SU-DHL-6 (cell line): ENCODE measurements at regions not wholly inside any gene's neighbourhood (a gene's known extent, or its start where the extent isn't known, plus 50 kb on each side); places are given as distances from the start of the nearest gene placed in this dataset.
A peak's percentile ranks its signal among the peaks of the same experiment; 100 is the strongest.

ENCODE experiments used
- H2AFZ ChIP-seq: fragments of 200-600 bp; sonication (generic); 2 replicates; pipeline ENCODE4 v1.6.1; 2014; ENCODE audit warnings: low read depth, mild to moderate bottlenecking, moderate library complexity, mixed read lengths, antibody characterized with exemption, low read length; ENCODE audit not compliant: severe bottlenecking
- H3F3A ChIP-seq: fragments of 200-600 bp; shearing (Covaris generic); 2 replicates; pipeline ENCODE4 v1.6.0; 2016; ENCODE audit warnings: antibody characterized with exemption, mild to moderate bottlenecking; ENCODE audit not compliant: insufficient read depth
- H3K27ac ChIP-seq: fragments of 200-600 bp; sonication (generic); 2 replicates; pipeline ENCODE4 v1.5.1; 2016; ENCODE audit warnings: low read depth, mild to moderate bottlenecking, low read length, moderate library complexity, mixed read lengths
- H3K27me3 ChIP-seq: fragments of 200-600 bp; sonication (generic), shearing (Covaris generic); 2 replicates; pipeline ENCODE4 v1.6.0; 2014; ENCODE audit warnings: mild to moderate bottlenecking, low read length
- H3K36me3 ChIP-seq: fragments of 200-600 bp; sonication (generic); 2 replicates; pipeline ENCODE4 v1.6.1; 2014; ENCODE audit warnings: mild to moderate bottlenecking, low read length, mixed read lengths
- H3K4me2 ChIP-seq: fragments of 300-600, 200-600 bp; shearing (Covaris generic), sonication (generic); 2 replicates; pipeline ENCODE4 v1.6.0; 2014; ENCODE audit warnings: low read length, low read depth, mild to moderate bottlenecking; ENCODE audit not compliant: poor library complexity, severe bottlenecking
- H3K4me3 ChIP-seq: fragments of 200-600 bp; sonication (generic); 2 replicates; pipeline ENCODE4 v1.5.1; 2014; ENCODE audit warnings: antibody characterized with exemption, low read length, mild to moderate bottlenecking, mixed read lengths; ENCODE audit not compliant: insufficient read depth, poor library complexity, severe bottlenecking
- H3K79me2 ChIP-seq: fragments of 200-600 bp; sonication (generic); 2 replicates; pipeline ENCODE4 v1.6.1; 2014; ENCODE audit warnings: mild to moderate bottlenecking, low read length, moderate library complexity; ENCODE audit not compliant: insufficient read depth
- H3K9ac ChIP-seq: fragments of 200-600 bp; sonication (generic); 2 replicates; pipeline ENCODE4 v1.7.0; 2014; ENCODE audit warnings: mild to moderate bottlenecking, low read length
- H3K9me2 ChIP-seq: fragments of 200-600 bp; sonication (generic); replicated peaks from 2 replicates; pipeline ENCODE4 v1.6.1; 2014; ENCODE audit warnings: low read length; ENCODE audit not compliant: insufficient read depth
- H3K9me3 ChIP-seq: fragments of 200-600 bp; sonication (generic); 2 replicates; pipeline ENCODE4 v1.6.1; 2014; ENCODE audit warnings: low read length, mixed read lengths; ENCODE audit not compliant: insufficient read depth
- H4K20me1 ChIP-seq: fragments of 200-600 bp; sonication (generic); 2 replicates; pipeline ENCODE4 v1.6.1; 2014; ENCODE audit warnings: low read depth, mild to moderate bottlenecking, antibody characterized with exemption, low read length, moderate library complexity, mixed read lengths
- CTCF ChIP-seq: fragments of 200-600 bp; sonication (generic); IDR thresholded peaks from one replicate; pipeline ENCODE4 v1.5.1; 2017; ENCODE audit warnings: antibody characterized with exemption, mild to moderate bottlenecking, low read length, moderate library complexity; ENCODE audit not compliant: insufficient read depth, poor library complexity, severe bottlenecking
- EZH2phosphoT487 ChIP-seq: fragments of 200-600 bp; sonication (generic), shearing (Covaris generic); conservative IDR thresholded peaks from 2 replicates; pipeline ENCODE4 v1.6.1; 2018; ENCODE audit warnings: mild to moderate bottlenecking, antibody characterized with exemption, low read length, moderate library complexity, mixed read lengths

DNA sequence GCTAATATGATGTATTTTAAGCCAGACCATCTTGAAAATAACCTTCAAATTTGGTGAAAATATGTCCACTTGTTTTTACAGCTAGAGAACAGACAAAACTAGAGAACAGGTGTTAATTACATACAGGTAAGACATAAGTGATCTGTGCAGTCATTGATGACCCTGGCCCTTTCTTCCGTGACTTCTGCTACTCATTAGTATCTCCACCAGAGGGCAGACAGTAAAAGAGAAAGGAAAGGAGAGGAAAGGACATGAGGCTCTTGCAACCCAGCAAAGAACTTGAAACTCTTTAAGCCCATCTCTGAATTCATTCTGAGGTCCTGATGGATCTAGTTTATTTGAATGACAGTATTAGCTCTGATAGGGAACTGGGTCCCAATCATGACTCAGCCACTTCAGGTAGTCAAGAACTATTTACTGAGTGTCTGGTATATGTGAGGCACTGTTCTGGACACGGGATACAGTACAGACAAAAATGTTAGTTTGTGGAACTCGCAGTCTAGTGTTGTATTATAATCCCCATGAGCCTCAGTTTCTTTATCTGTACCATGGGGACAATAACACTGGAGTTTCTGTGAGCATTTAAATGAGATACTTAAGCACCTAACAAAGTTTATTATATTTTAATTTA lies 121.0 kb upstream of the TEX13D start:
- Histone ChIP-seq H4K20me1 (no peaks in the 10 kb centered on the region), H3F3A (no peaks in the 10 kb centered on the region), H3K9me3 (no peaks in the 10 kb centered on the region), H3K9ac (no peak overlapping the region), H3K27ac (no peak overlapping the region), H3K4me3 (no peak overlapping the region), H3K27me3 (no peaks in the 10 kb centered on the region), H3K79me2 (no peaks in the 10 kb centered on the region), H3K4me2 (no peak overlapping the region), H3K36me3 (no peaks in the 10 kb centered on the region), H2AFZ (no peak overlapping the region), H3K9me2 (no peaks in the 10 kb centered on the region)
- TF ChIP-seq CTCF (peak; percentile 17), EZH2phosphoT487 (no peak)

- TF ChIP-seq EZH2phosphoT487 (no peak), CTCF (no peak)
- Histone ChIP-seq H3K36me3 (no peaks in the 10 kb centered on the region), H3K27me3 (no peaks in the 10 kb centered on the region), H3F3A (no peaks in the 10 kb centered on the region), H3K9me2 (no peaks in the 10 kb centered on the region), H3K9ac (no peak overlapping the region), H3K27ac (no peak overlapping the region), H2AFZ (no peak overlapping the region), H3K4me2 (no peak overlapping the region), H3K9me3 (no peaks in the 10 kb centered on the region), H3K79me2 (no peaks in the 10 kb centered on the region), H3K4me3 (no peak overlapping the region), H4K20me1 (no peaks in the 10 kb centered on the region)
Observed at GRCh38 chrX:124212622-124213021, 119.8 kb upstream of the TEX13D start.

- Histone ChIP-seq H4K20me1 (no peaks in the 10 kb centered on the region), H3F3A (no peaks in the 10 kb centered on the region), H3K4me3 (no peak overlapping the region), H2AFZ (no peak overlapping the region), H3K27me3 (no peaks in the 10 kb centered on the region), H3K9me3 (no peaks in the 10 kb centered on the region), H3K9me2 (no peaks in the 10 kb centered on the region), H3K27ac (no peak overlapping the region), H3K9ac (no peak overlapping the region), H3K36me3 (no peaks in the 10 kb centered on the region), H3K79me2 (no peaks in the 10 kb centered on the region), H3K4me2 (no peak overlapping the region)
- TF ChIP-seq CTCF (no peak), EZH2phosphoT487 (no peak)
Observed at GRCh38 chrX:124215786-124216185, 116.7 kb upstream of the TEX13D start.
